ENCODE measurements at regions not wholly inside any gene's neighbourhood (a gene's known extent, or its start where the extent isn't known, plus 50 kb on each side); places are given as distances from the start of the nearest gene placed in this dataset.

GRCh38 chr11:92802644-92803043, 166.8 kb upstream of the MTNR1B start:
- H3K4me1 Mint-ChIP-seq (ENCODE audit: low read depth): no peaks in the 10 kb centered on the region
- peaks cover 4% of the 10 kb centered on the region for H3K9me3 Mint-ChIP-seq (ENCODE audit: low read depth)
- peaks cover 14% of the 10 kb centered on the region for H3K36me3 Mint-ChIP-seq (ENCODE audit: low read depth)
- no peak overlapping the region for H3K4me3 Mint-ChIP-seq (ENCODE audit: unreplicated experiment)
- H3K27me3 Mint-ChIP-seq (ENCODE audit: low read depth): no peaks in the 10 kb centered on the region
- no peak for TF ChIP-seq CTCF (IDR thresholded peaks at IDR 0.05)
- no peak for DNase-seq (ENCODE audit: low spot score)
- no peak overlapping the region for H3K27ac Mint-ChIP-seq (ENCODE audit: unreplicated experiment)

- peaks cover 10% of the 10 kb centered on the region for H3K36me3 Mint-ChIP-seq (ENCODE audit: low read depth)
- TF ChIP-seq CTCF (IDR thresholded peaks at IDR 0.05): no peak
- H3K27ac Mint-ChIP-seq (ENCODE audit: unreplicated experiment): no peak overlapping the region
- H3K4me3 Mint-ChIP-seq (ENCODE audit: unreplicated experiment): no peak overlapping the region
- no peaks in the 10 kb centered on the region for H3K4me1 Mint-ChIP-seq (ENCODE audit: low read depth)
- no peaks in the 10 kb centered on the region for H3K27me3 Mint-ChIP-seq (ENCODE audit: low read depth)
- H3K9me3 Mint-ChIP-seq (ENCODE audit: low read depth): peaks cover 4% of the 10 kb centered on the region
- DNase-seq (ENCODE audit: low spot score): no peak
Measured at GRCh38 chr11:92803391-92803790, 166.1 kb upstream of the MTNR1B start.

- Mint-ChIP-seq H3K27me3 (ENCODE audit: low read depth) (no peaks in the 10 kb centered on the region), H3K27ac (ENCODE audit: unreplicated experiment) (no peak overlapping the region), H3K4me1 (ENCODE audit: low read depth) (no peaks in the 10 kb centered on the region), H3K36me3 (ENCODE audit: low read depth) (peaks cover 7% of the 10 kb centered on the region), H3K9me3 (ENCODE audit: low read depth) (no peaks in the 10 kb centered on the region), H3K4me3 (ENCODE audit: unreplicated experiment) (no peak overlapping the region)
- no peak for DNase-seq (ENCODE audit: low spot score)
- no peak for TF ChIP-seq CTCF (IDR thresholded peaks at IDR 0.05)
Measured at GRCh38 chr11:92804388-92804966, 165.0 kb upstream of the MTNR1B start.

GRCh38 chr11:92808022-92808421, 161.4 kb upstream of the MTNR1B start:
- Mint-ChIP-seq H3K36me3 (ENCODE audit: low read depth) (peaks cover 3% of the 10 kb centered on the region), H3K27me3 (ENCODE audit: low read depth) (no peaks in the 10 kb centered on the region), H3K4me3 (ENCODE audit: unreplicated experiment) (no peak overlapping the region), H3K4me1 (ENCODE audit: low read depth) (peaks cover 5% of the 10 kb centered on the region), H3K9me3 (ENCODE audit: low read depth) (no peaks in the 10 kb centered on the region), H3K27ac (ENCODE audit: unreplicated experiment) (no peak overlapping the region)
- DNase-seq (ENCODE audit: low spot score): no peak
- TF ChIP-seq CTCF (IDR thresholded peaks at IDR 0.05): no peak

GRCh38 chr11:92810423-92811064, 158.9 kb upstream of the MTNR1B start:
- peaks cover under 1% of the 10 kb centered on the region for H3K9me3 Mint-ChIP-seq (ENCODE audit: low read depth)
- H3K27me3 Mint-ChIP-seq (ENCODE audit: low read depth): no peaks in the 10 kb centered on the region
- H3K36me3 Mint-ChIP-seq (ENCODE audit: low read depth): peaks cover 3% of the 10 kb centered on the region
- H3K4me1 Mint-ChIP-seq (ENCODE audit: low read depth): peaks cover 5% of the 10 kb centered on the region
- TF ChIP-seq CTCF (IDR thresholded peaks at IDR 0.05): no peak
- no peak overlapping the region for H3K27ac Mint-ChIP-seq (ENCODE audit: unreplicated experiment)
- DNase-seq (ENCODE audit: low spot score): no peak
- H3K4me3 Mint-ChIP-seq (ENCODE audit: unreplicated experiment): no peak overlapping the region
